ENCODE measurements at regions not wholly inside any gene's neighbourhood (a gene's known extent, or its start where the extent isn't known, plus 50 kb on each side); places are given as distances from the start of the nearest gene placed in this dataset.

GRCh38 chr16:86823125-86823524 is 244.8 kb downstream of the FOXL1 start:
- no peak overlapping the region for H3K27ac ChIP-seq
- H3K27me3 ChIP-seq (ENCODE audit: control insufficient read depth, insufficient read depth, low read length) = peaks cover 1% of the 10 kb centered on the region
- H3K9ac ChIP-seq = no peak overlapping the region
- TF ChIP-seq CTCF (IDR thresholded peaks at IDR 0.05) = no peak
- H2AFZ ChIP-seq = no peak overlapping the region
- H3K9me3 ChIP-seq (ENCODE audit: control insufficient read depth, low read length) = no peaks in the 10 kb centered on the region
- H3K36me3 ChIP-seq (ENCODE audit: control insufficient read depth, insufficient read depth, low read length) = no peaks in the 10 kb centered on the region
- no peak overlapping the region for H3K4me2 ChIP-seq (ENCODE audit: low read length)
- no peaks in the 10 kb centered on the region for H3K79me2 ChIP-seq
- peaks cover 11% of the 10 kb centered on the region for H3K4me1 ChIP-seq
- no peak overlapping the region for H3K4me3 ChIP-seq (ENCODE audit: low read depth, low read length)

- no peaks in the 10 kb centered on the region for H3K79me2 ChIP-seq
- H3K4me1 ChIP-seq = peaks cover 12% of the 10 kb centered on the region
- no peak overlapping the region for H2AFZ ChIP-seq
- H3K4me3 ChIP-seq (ENCODE audit: low read depth, low read length) = no peak overlapping the region
- H3K36me3 ChIP-seq (ENCODE audit: control insufficient read depth, insufficient read depth, low read length) = no peaks in the 10 kb centered on the region
- no peak overlapping the region for H3K27ac ChIP-seq
- peaks cover 9% of the 10 kb centered on the region for H3K27me3 ChIP-seq (ENCODE audit: control insufficient read depth, insufficient read depth, low read length)
- H3K4me2 ChIP-seq (ENCODE audit: low read length) = no peak overlapping the region
- H3K9me3 ChIP-seq (ENCODE audit: control insufficient read depth, low read length) = no peaks in the 10 kb centered on the region
- no peak for TF ChIP-seq CTCF (IDR thresholded peaks at IDR 0.05)
- H3K9ac ChIP-seq = no peak overlapping the region
These were observed 245.7 kb downstream of the FOXL1 start for GRCh38 chr16:86823888-86824671.

GRCh38 chr16:86824751-86825296 is 246.5 kb downstream of the FOXL1 start:
- Histone ChIP-seq H3K27me3 (ENCODE audit: control insufficient read depth, insufficient read depth, low read length) (peaks cover 9% of the 10 kb centered on the region), H3K27ac (no peak overlapping the region), H2AFZ (no peak overlapping the region), H3K9ac (no peak overlapping the region), H3K36me3 (ENCODE audit: control insufficient read depth, insufficient read depth, low read length) (no peaks in the 10 kb centered on the region), H3K4me3 (ENCODE audit: low read depth, low read length) (no peak overlapping the region), H3K79me2 (no peaks in the 10 kb centered on the region), H3K9me3 (ENCODE audit: control insufficient read depth, low read length) (no peaks in the 10 kb centered on the region), H3K4me1 (peaks cover 12% of the 10 kb centered on the region), H3K4me2 (ENCODE audit: low read length) (no peak overlapping the region)
- no peak for TF ChIP-seq CTCF (IDR thresholded peaks at IDR 0.05)

GRCh38 chr16:86825631-86826030 is 247.3 kb downstream of the FOXL1 start:
- Histone ChIP-seq H3K9ac (no peak overlapping the region), H3K9me3 (ENCODE audit: control insufficient read depth, low read length) (no peaks in the 10 kb centered on the region), H3K4me2 (ENCODE audit: low read length) (no peak overlapping the region), H2AFZ (no peak overlapping the region), H3K79me2 (no peaks in the 10 kb centered on the region), H3K4me1 (peaks cover 12% of the 10 kb centered on the region), H3K27ac (no peak overlapping the region), H3K27me3 (ENCODE audit: control insufficient read depth, insufficient read depth, low read length) (peaks cover 9% of the 10 kb centered on the region), H3K36me3 (ENCODE audit: control insufficient read depth, insufficient read depth, low read length) (no peaks in the 10 kb centered on the region), H3K4me3 (ENCODE audit: low read depth, low read length) (no peak overlapping the region)
- TF ChIP-seq CTCF (IDR thresholded peaks at IDR 0.05) = no peak

GRCh38 chr16:86826941-86827340 is 248.6 kb downstream of the FOXL1 start:
- Histone ChIP-seq H3K36me3 (ENCODE audit: control insufficient read depth, insufficient read depth, low read length) (no peaks in the 10 kb centered on the region), H3K4me1 (peaks cover 12% of the 10 kb centered on the region), H2AFZ (no peak overlapping the region), H3K4me2 (ENCODE audit: low read length) (no peak overlapping the region), H3K27me3 (ENCODE audit: control insufficient read depth, insufficient read depth, low read length) (peaks cover 9% of the 10 kb centered on the region), H3K4me3 (ENCODE audit: low read depth, low read length) (no peak overlapping the region), H3K27ac (no peak overlapping the region), H3K79me2 (no peaks in the 10 kb centered on the region), H3K9me3 (ENCODE audit: control insufficient read depth, low read length) (no peaks in the 10 kb centered on the region), H3K9ac (no peak overlapping the region)
- TF ChIP-seq CTCF (IDR thresholded peaks at IDR 0.05) = no peak
